Endothelial cell of umbilical vein (primary cell): ENCODE measurements at regions not wholly inside any gene's neighbourhood (a gene's known extent, or its start where the extent isn't known, plus 50 kb on each side); places are given as distances from the start of the nearest gene placed in this dataset.

ENCODE experiments used
- CTCF ChIP-seq, 2 donors: IDR thresholded peaks; 1 replicate in 1 of 2; 2 replicates in 1 of 2; pipeline ENCODE4 v1.5.1; 2011; ENCODE audit warnings: low read length in 2 of 2, mild to moderate bottlenecking in 2 of 2, moderate library complexity in 2 of 2, control low read depth in 1 of 2, inconsistent platforms in 1 of 2, low read depth in 1 of 2; ENCODE audit not compliant: insufficient read depth in 1 of 2; ENCODE audit errors: extremely low read depth in 1 of 2
- EZH2 ChIP-seq: IDR thresholded peaks from 2 replicates; pipeline ENCODE4 v1.6.1; 2012; ENCODE audit warnings: borderline replicate concordance, low read depth, mild to moderate bottlenecking, moderate library complexity, low read length, inconsistent platforms; ENCODE audit not compliant: severe bottlenecking
- FOS ChIP-seq: IDR thresholded peaks from 2 replicates; pipeline ENCODE4 v1.6.1; 2011; ENCODE audit warnings: mild to moderate bottlenecking, low read length, moderate library complexity, borderline replicate concordance; ENCODE audit not compliant: insufficient read depth
- GATA2 ChIP-seq: IDR thresholded peaks from 2 replicates; pipeline ENCODE4 v1.7.0; 2011; ENCODE audit warnings: low read depth, mild to moderate bottlenecking, moderate library complexity, mixed read lengths, low read length; ENCODE audit not compliant: insufficient read length, insufficient read depth
- JUN ChIP-seq: IDR thresholded peaks from 2 replicates; pipeline ENCODE4 v1.6.1; 2011; ENCODE audit warnings: borderline replicate concordance, low read depth; ENCODE audit not compliant: insufficient read length, insufficient read depth
- MAX ChIP-seq: IDR thresholded peaks from 2 replicates; pipeline ENCODE4 v1.6.1; 2011; ENCODE audit not compliant: insufficient read depth, insufficient read length
- MYC ChIP-seq: IDR thresholded peaks from one replicate; pipeline ENCODE4 v1.6.1; 2011; ENCODE audit warnings: mild to moderate bottlenecking, low read depth, low read length
- POLR2A ChIP-seq: IDR thresholded peaks from 2 replicates; pipeline ENCODE4 v1.6.1; 2012; ENCODE audit warnings: low read depth, mild to moderate bottlenecking, control low read depth, low read length
- POLR2AphosphoS5 ChIP-seq: IDR thresholded peaks from 2 replicates; pipeline ENCODE4 v1.6.1; 2012; ENCODE audit warnings: low read depth, mild to moderate bottlenecking, control low read depth, low read length, moderate library complexity; ENCODE audit not compliant: insufficient read depth

GRCh38 chr13:69198706-69199105 is 908.9 kb upstream of the ATXN8OS start:
- no peak for TF ChIP-seq CTCF (IDR thresholded peaks at IDR 0.05; ENCODE audit: extremely low read depth in 1 of 2, insufficient read depth in 1 of 2, low read depth in 1 of 2, low read length in 2 of 2)
- TF ChIP-seq MYC: no peak
- no peak for TF ChIP-seq EZH2
- TF ChIP-seq POLR2A: no peak
- TF ChIP-seq POLR2AphosphoS5: no peak
- TF ChIP-seq MAX: no peak
- TF ChIP-seq JUN: no peak
- no peak for TF ChIP-seq GATA2
- TF ChIP-seq FOS: no peak
